ENCODE measurements at regions not wholly inside any gene's neighbourhood (a gene's known extent, or its start where the extent isn't known, plus 50 kb on each side); places are given as distances from the start of the nearest gene placed in this dataset.

GRCh38 chr5:115028557-115028956 is 141.2 kb downstream of the TRIM36 start:
- Histone ChIP-seq H3K27ac (no peak overlapping the region), H3K4me1 (no peaks in the 10 kb centered on the region), H3K9me3 (no peaks in the 10 kb centered on the region), H3K27me3 (no peaks in the 10 kb centered on the region), H3K4me3 (no peak overlapping the region), H3K36me3 (no peaks in the 10 kb centered on the region)
- DNase-seq (ENCODE audit: low spot score in 2 of 2) = no peak
- TF ChIP-seq POLR2A (IDR thresholded peaks at IDR 0.05) = no peak
- TF ChIP-seq, protein P1, sequence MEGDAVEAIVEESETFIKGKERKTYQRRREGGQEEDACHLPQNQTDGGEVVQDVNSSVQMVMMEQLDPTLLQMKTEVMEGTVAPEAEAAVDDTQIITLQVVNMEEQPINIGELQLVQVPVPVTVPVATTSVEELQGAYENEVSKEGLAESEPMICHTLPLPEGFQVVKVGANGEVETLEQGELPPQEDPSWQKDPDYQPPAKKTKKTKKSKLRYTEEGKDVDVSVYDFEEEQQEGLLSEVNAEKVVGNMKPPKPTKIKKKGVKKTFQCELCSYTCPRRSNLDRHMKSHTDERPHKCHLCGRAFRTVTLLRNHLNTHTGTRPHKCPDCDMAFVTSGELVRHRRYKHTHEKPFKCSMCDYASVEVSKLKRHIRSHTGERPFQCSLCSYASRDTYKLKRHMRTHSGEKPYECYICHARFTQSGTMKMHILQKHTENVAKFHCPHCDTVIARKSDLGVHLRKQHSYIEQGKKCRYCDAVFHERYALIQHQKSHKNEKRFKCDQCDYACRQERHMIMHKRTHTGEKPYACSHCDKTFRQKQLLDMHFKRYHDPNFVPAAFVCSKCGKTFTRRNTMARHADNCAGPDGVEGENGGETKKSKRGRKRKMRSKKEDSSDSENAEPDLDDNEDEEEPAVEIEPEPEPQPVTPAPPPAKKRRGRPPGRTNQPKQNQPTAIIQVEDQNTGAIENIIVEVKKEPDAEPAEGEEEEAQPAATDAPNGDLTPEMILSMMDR (IDR thresholded peaks at IDR 0.05) = no peak
- no peak for TF ChIP-seq POLR2AphosphoS5 (IDR thresholded peaks at IDR 0.05)
- intact Hi-C loops (cut with DNase I; ENCODE audit: low total_unique reads) = no loop called here

- Histone ChIP-seq H3K9me3 (no peaks in the 10 kb centered on the region), H3K36me3 (no peaks in the 10 kb centered on the region), H3K4me1 (no peaks in the 10 kb centered on the region), H3K27ac (no peak overlapping the region), H3K27me3 (no peaks in the 10 kb centered on the region), H3K4me3 (no peak overlapping the region)
- intact Hi-C loops (cut with DNase I; ENCODE audit: low total_unique reads) = no loop called here
- DNase-seq (ENCODE audit: low spot score in 2 of 2) = no peak
- TF ChIP-seq POLR2A (IDR thresholded peaks at IDR 0.05) = no peak
Observed at GRCh38 chr5:115024922-115025321, 144.8 kb downstream of the TRIM36 start.

DNA sequence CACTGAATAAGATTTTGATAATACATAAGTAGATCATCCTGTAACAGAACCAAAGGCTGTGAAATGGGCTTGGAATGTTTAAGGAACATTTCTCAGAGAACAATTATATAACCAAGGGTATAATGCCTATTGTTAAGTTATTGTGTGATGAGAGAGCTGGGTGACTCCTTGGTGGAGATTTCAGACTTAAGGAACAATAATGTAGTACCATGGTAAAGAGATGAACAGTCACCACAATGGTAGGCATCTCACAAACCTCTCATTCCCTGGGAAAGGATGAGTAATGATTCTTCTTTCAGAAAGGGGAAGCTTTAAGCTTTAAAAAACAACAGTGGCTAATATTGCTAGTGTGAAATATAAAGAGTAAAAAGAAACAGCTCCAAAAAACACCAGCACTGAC is 147.4 kb downstream of the TRIM36 start:
- DNase-seq (ENCODE audit: low spot score in 2 of 2) = no peak
- intact Hi-C loops (cut with DNase I; ENCODE audit: low total_unique reads) = no loop called here
- no peaks in the 10 kb centered on the region for H3K9me3 ChIP-seq
- H3K27me3 ChIP-seq = no peaks in the 10 kb centered on the region
- H3K27ac ChIP-seq = no peak overlapping the region
- TF ChIP-seq POLR2AphosphoS5 (IDR thresholded peaks at IDR 0.05) (no peak), POLR2A (IDR thresholded peaks at IDR 0.05) (no peak)
- TF ChIP-seq, protein P1 (IDR thresholded peaks at IDR 0.05) = no peak
- no peak overlapping the region for H3K4me3 ChIP-seq
- no peaks in the 10 kb centered on the region for H3K4me1 ChIP-seq
- H3K36me3 ChIP-seq = no peaks in the 10 kb centered on the region

GRCh38 chr5:115016646-115017045 is 153.1 kb downstream of the TRIM36 start:
- H3K27me3 ChIP-seq = no peaks in the 10 kb centered on the region
- H3K4me3 ChIP-seq = no peak overlapping the region
- no peak overlapping the region for H3K27ac ChIP-seq
- H3K4me1 ChIP-seq = no peaks in the 10 kb centered on the region
- intact Hi-C loops (cut with DNase I; ENCODE audit: low total_unique reads) = no loop called here
- TF ChIP-seq, protein P1 (IDR thresholded peaks at IDR 0.05) = no peak
- TF ChIP-seq POLR2AphosphoS5 (IDR thresholded peaks at IDR 0.05) (no peak), POLR2A (IDR thresholded peaks at IDR 0.05) (no peak)
- H3K36me3 ChIP-seq = no peaks in the 10 kb centered on the region
- no peaks in the 10 kb centered on the region for H3K9me3 ChIP-seq
- DNase-seq (ENCODE audit: low spot score in 2 of 2) = no peak

- Histone ChIP-seq H3K36me3 (no peaks in the 10 kb centered on the region), H3K27ac (no peak overlapping the region), H3K4me1 (no peaks in the 10 kb centered on the region), H3K4me3 (no peak overlapping the region), H3K27me3 (no peaks in the 10 kb centered on the region), H3K9me3 (no peaks in the 10 kb centered on the region)
- TF ChIP-seq POLR2AphosphoS5 (IDR thresholded peaks at IDR 0.05) = no peak
- no peak for DNase-seq (ENCODE audit: low spot score in 2 of 2)
- intact Hi-C loops (cut with DNase I; ENCODE audit: low total_unique reads) = no loop called here
Observed at GRCh38 chr5:114999176-114999575, 170.5 kb downstream of the TRIM36 start.

DNA sequence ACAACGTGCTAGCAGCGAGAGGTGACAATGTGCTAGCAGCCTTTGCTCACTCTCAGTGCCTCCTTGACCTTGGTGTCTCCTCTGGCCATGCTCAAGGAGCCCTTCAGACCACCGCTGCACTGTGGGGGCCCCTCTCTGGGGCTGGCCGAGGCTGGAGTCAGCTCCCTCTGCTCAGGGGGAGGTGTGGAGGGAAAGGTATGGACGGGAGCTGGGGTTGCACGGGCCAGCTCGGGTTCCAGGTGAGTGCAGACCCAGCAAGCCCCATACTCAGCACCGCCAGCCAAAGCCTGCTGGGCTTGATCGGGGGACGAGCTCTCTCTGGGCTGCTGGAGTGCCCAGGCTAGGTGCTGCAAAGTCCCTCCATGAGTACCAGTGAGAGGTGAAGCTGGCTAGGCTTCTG is 180.2 kb downstream of the TRIM36 start:
- H3K4me1 ChIP-seq = no peaks in the 10 kb centered on the region
- no peaks in the 10 kb centered on the region for H3K9me3 ChIP-seq
- intact Hi-C loops (cut with DNase I; ENCODE audit: low total_unique reads) = no loop called here
- TF ChIP-seq, protein P1 (IDR thresholded peaks at IDR 0.05) = no peak
- no peak for TF ChIP-seq POLR2AphosphoS5 (IDR thresholded peaks at IDR 0.05)
- TF ChIP-seq POLR2A (IDR thresholded peaks at IDR 0.05) = no peak
- DNase-seq (ENCODE audit: low spot score in 2 of 2) = no peak
- H3K36me3 ChIP-seq = no peaks in the 10 kb centered on the region
- no peaks in the 10 kb centered on the region for H3K27me3 ChIP-seq
- H3K4me3 ChIP-seq = no peak overlapping the region
- no peak overlapping the region for H3K27ac ChIP-seq

Data from breast epithelium (tissue), 4 donors.